ENCODE measurements at regions not wholly inside any gene's neighbourhood (a gene's known extent, or its start where the extent isn't known, plus 50 kb on each side); places are given as distances from the start of the nearest gene placed in this dataset.

- no peak for DNase-seq
- H3K4me1 ChIP-seq = no peaks in the 10 kb centered on the region
- TF ChIP-seq CTCF (IDR thresholded peaks at IDR 0.05; ENCODE audit: low read depth, low read length) = no peak
- no peaks in the 10 kb centered on the region; the same call in 1 of the 2 replicates for H3K27me3 ChIP-seq
- no peak overlapping the region for H3K4me3 ChIP-seq (ENCODE audit: low read depth, low read length)
- H3K9me3 ChIP-seq = no peaks in the 10 kb centered on the region; the same call in 1 of the 2 replicates
- H3K36me3 ChIP-seq = no peaks in the 10 kb centered on the region
These were observed 177.5 kb upstream of the DIO3 start for GRCh38 chr14:101383737-101384338.

- DNase-seq = no peak
- TF ChIP-seq CTCF (IDR thresholded peaks at IDR 0.05; ENCODE audit: low read depth, low read length) = no peak
- Histone ChIP-seq H3K36me3 (no peaks in the 10 kb centered on the region), H3K27me3 (peaks cover 8% of the 10 kb centered on the region; the same call in 1 of the 2 replicates), H3K4me1 (no peaks in the 10 kb centered on the region; the same call in 1 of the 2 replicates), H3K4me3 (ENCODE audit: low read depth, low read length) (no peak overlapping the region), H3K9me3 (no peaks in the 10 kb centered on the region)
These were observed 166.9 kb upstream of the DIO3 start for GRCh38 chr14:101394374-101394773.

GRCh38 chr14:101395779-101396178 is 165.5 kb upstream of the DIO3 start:
- Histone ChIP-seq H3K36me3 (no peaks in the 10 kb centered on the region), H3K9me3 (no peaks in the 10 kb centered on the region), H3K27me3 (peaks cover 8% of the 10 kb centered on the region; the same call in 1 of the 2 replicates), H3K4me3 (ENCODE audit: low read depth, low read length) (no peak overlapping the region), H3K4me1 (no peaks in the 10 kb centered on the region; the same call in none of the 2 replicates)
- TF ChIP-seq CTCF (IDR thresholded peaks at IDR 0.05; ENCODE audit: low read depth, low read length) = no peak
- no peak for DNase-seq

- DNase-seq = no peak
- TF ChIP-seq CTCF (IDR thresholded peaks at IDR 0.05; ENCODE audit: low read depth, low read length) = no peak
These were observed 164.1 kb upstream of the DIO3 start for GRCh38 chr14:101397206-101397605.

GRCh38 chr14:101398011-101398410 is 163.3 kb upstream of the DIO3 start:
- no peaks in the 10 kb centered on the region; the same call in none of the 2 replicates for H3K4me1 ChIP-seq
- peaks cover 8% of the 10 kb centered on the region; the same call in 1 of the 2 replicates for H3K27me3 ChIP-seq
- DNase-seq = no peak
- no peaks in the 10 kb centered on the region for H3K9me3 ChIP-seq
- H3K4me3 ChIP-seq (ENCODE audit: low read depth, low read length) = no peak overlapping the region
- no peaks in the 10 kb centered on the region for H3K36me3 ChIP-seq
- no peak for TF ChIP-seq CTCF (IDR thresholded peaks at IDR 0.05; ENCODE audit: low read depth, low read length)

More at GRCh38 chr14:101397206-101397605, 164.1 kb upstream of the DIO3 start:
- Histone ChIP-seq H3K36me3 (no peaks in the 10 kb centered on the region), H3K9me3 (no peaks in the 10 kb centered on the region), H3K27me3 (peaks cover 8% of the 10 kb centered on the region; the same call in 1 of the 2 replicates), H3K4me1 (no peaks in the 10 kb centered on the region; the same call in none of the 2 replicates), H3K4me3 (ENCODE audit: low read depth, low read length) (no peak overlapping the region)

Data from BE2C (cell line).